NCI-H2107 (cell line): ENCODE measurements at regions not wholly inside any gene's neighbourhood (a gene's known extent, or its start where the extent isn't known, plus 50 kb on each side); places are given as distances from the start of the nearest gene placed in this dataset.

ENCODE experiments used
- DNase-seq: peaks from one replicate; lab custom pipeline; 2025; lab: John Stamatoyannopoulos, UW

- DNase-seq = no peak
Measured at GRCh38 chr3:59341459-59341858, 291.6 kb upstream of the CFAP20DC start.

GRCh38 chr3:59339818-59340217 is 290.0 kb upstream of the CFAP20DC start:
- no peak for DNase-seq

GRCh38 chr3:59338934-59339333 is 289.1 kb upstream of the CFAP20DC start:
- DNase-seq = no peak

GRCh38 chr3:59335338-59335737 is 285.5 kb upstream of the CFAP20DC start:
- no peak for DNase-seq

- DNase-seq = no peak
Measured at GRCh38 chr3:59334585-59334984, 284.8 kb upstream of the CFAP20DC start.

GRCh38 chr3:59327376-59327808 is 277.6 kb upstream of the CFAP20DC start:
- DNase-seq = no peak

- no peak for DNase-seq
Measured at GRCh38 chr3:59326246-59327024, 276.6 kb upstream of the CFAP20DC start.

GRCh38 chr3:59321881-59322540 is 272.2 kb upstream of the CFAP20DC start:
- no peak for DNase-seq

GRCh38 chr3:59320080-59320479 is 270.3 kb upstream of the CFAP20DC start:
- DNase-seq = no peak

- no peak for DNase-seq
Measured at GRCh38 chr3:59319442-59319841, 269.6 kb upstream of the CFAP20DC start.

- no peak for DNase-seq
Measured at GRCh38 chr3:59318881-59319280, 269.1 kb upstream of the CFAP20DC start.

GRCh38 chr3:59317386-59317785 is 267.6 kb upstream of the CFAP20DC start:
- no peak for DNase-seq

- DNase-seq = no peak
Measured at GRCh38 chr3:59316688-59317275, 267.0 kb upstream of the CFAP20DC start.

- DNase-seq = no peak
Measured at GRCh38 chr3:59313365-59313764, 263.5 kb upstream of the CFAP20DC start.

GRCh38 chr3:59311231-59311630 is 261.4 kb upstream of the CFAP20DC start:
- no peak for DNase-seq

- DNase-seq = no peak
Measured at GRCh38 chr3:59310736-59311135, 260.9 kb upstream of the CFAP20DC start.

- DNase-seq = no peak
Measured at GRCh38 chr3:59308684-59309083, 258.9 kb upstream of the CFAP20DC start.

- no peak for DNase-seq
Measured at GRCh38 chr3:59308001-59308400, 258.2 kb upstream of the CFAP20DC start.

- no peak for DNase-seq
Measured at GRCh38 chr3:59306436-59306835, 256.6 kb upstream of the CFAP20DC start.

- DNase-seq = no peak
Measured at GRCh38 chr3:59304296-59304695, 254.5 kb upstream of the CFAP20DC start.

- no peak for DNase-seq
Measured at GRCh38 chr3:59303452-59303851, 253.6 kb upstream of the CFAP20DC start.

- no peak for DNase-seq
Measured at GRCh38 chr3:59302442-59302841, 252.6 kb upstream of the CFAP20DC start.

- no peak for DNase-seq
Measured at GRCh38 chr3:59300733-59301132, 250.9 kb upstream of the CFAP20DC start.
